ENCODE measurements at regions not wholly inside any gene's neighbourhood (a gene's known extent, or its start where the extent isn't known, plus 50 kb on each side); places are given as distances from the start of the nearest gene placed in this dataset.

GRCh38 chr3:127072971-127073783 lies 90.3 kb downstream of the PLXNA1 start:
- intact Hi-C loops (cut with micrococcal nuclease) (no loop called here), dilution Hi-C loops (cut with MboI; ENCODE audit: extremely low pct_ligation_motif_present, low sequenced_read_pairs) (no loop called here)
- H3K4me1 ChIP-seq (ENCODE audit: control insufficient read depth, extremely low read depth, insufficient read depth, low read length) = no peaks in the 10 kb centered on the region
- no peaks in the 10 kb centered on the region for H4K20me1 ChIP-seq (replicated peaks; ENCODE audit: control insufficient read depth, extremely low read depth, insufficient read depth, low read length)
- no peaks in the 10 kb centered on the region for H3K9me3 ChIP-seq (replicated peaks; ENCODE audit: control insufficient read depth, insufficient read depth, low read length)
- no peak for DNase-seq (ENCODE audit: low read depth, low spot score)
- ChIA-PET POLR2A (no interaction called here), CTCF (interaction anchor here (1.6 kb wide), 1 partner anchor 12 kb away, joined by 4 read pairs; no protein-coding TSS in a partner anchor)
- no peak overlapping the region for H3K4me3 ChIP-seq (replicated peaks in 1 of 3; ENCODE audit: insufficient read depth in 1 of 3, low read depth in 1 of 3, low read length in 3 of 3)
- BruUV-seq (replicated peaks) = no TSS peak
- no peak overlapping the region for H2AFZ ChIP-seq (ENCODE audit: low read depth, low read length)
- TF ChIP-seq EZH2 (IDR thresholded peaks at IDR 0.05; ENCODE audit: borderline replicate concordance, low read depth, low read length, severe bottlenecking) (no peak), POLR2AphosphoS5 (IDR thresholded peaks at IDR 0.05; ENCODE audit: insufficient read depth, low read depth, low read length) (no peak), MAX (IDR thresholded peaks at IDR 0.05; ENCODE audit: insufficient read depth, insufficient read length) (no peak), GATA2 (IDR thresholded peaks at IDR 0.05; ENCODE audit: insufficient read depth, insufficient read length, low read depth, low read length) (no peak), POLR2A (IDR thresholded peaks at IDR 0.05; ENCODE audit: low read depth, low read length) (no peak), JUN (IDR thresholded peaks at IDR 0.05; ENCODE audit: borderline replicate concordance, insufficient read depth, insufficient read length, low read depth) (no peak), FOS (IDR thresholded peaks at IDR 0.05; ENCODE audit: borderline replicate concordance, insufficient read depth, low read length) (no peak), CTCF (IDR thresholded peaks at IDR 0.05; ENCODE audit: extremely low read depth in 1 of 2, insufficient read depth in 1 of 2, low read depth in 1 of 2, low read length in 2 of 2) (no peak), MYC (IDR thresholded peaks at IDR 0.05; ENCODE audit: low read depth, low read length) (no peak)
- no peaks in the 10 kb centered on the region for H3K27me3 ChIP-seq (ENCODE audit: control insufficient read depth in 2 of 2, insufficient read depth in 2 of 2, low read length in 2 of 2)
- no peaks in the 10 kb centered on the region for H3K36me3 ChIP-seq (ENCODE audit: control insufficient read depth in 2 of 2, extremely low read depth in 1 of 2, insufficient read depth in 2 of 2, low read length in 2 of 2)
- no peaks in the 10 kb centered on the region for H3K79me2 ChIP-seq (ENCODE audit: control insufficient read depth, insufficient read depth, low read length)
- no peaks in the 10 kb centered on the region for H3K9me1 ChIP-seq (replicated peaks; ENCODE audit: control insufficient read depth, extremely low read depth, insufficient read depth, low read length)
- no peak overlapping the region for H3K4me2 ChIP-seq (ENCODE audit: insufficient read depth, low read length)
- H3K27ac ChIP-seq (ENCODE audit: insufficient read depth, low read depth, low read length) = no peak overlapping the region
- H3K9ac ChIP-seq (replicated peaks; ENCODE audit: extremely low read depth, insufficient read depth, low read length) = no peak overlapping the region
- FAIRE-seq = no peak
